ENCODE measurements at regions not wholly inside any gene's neighbourhood (a gene's known extent, or its start where the extent isn't known, plus 50 kb on each side); places are given as distances from the start of the nearest gene placed in this dataset.

DNA sequence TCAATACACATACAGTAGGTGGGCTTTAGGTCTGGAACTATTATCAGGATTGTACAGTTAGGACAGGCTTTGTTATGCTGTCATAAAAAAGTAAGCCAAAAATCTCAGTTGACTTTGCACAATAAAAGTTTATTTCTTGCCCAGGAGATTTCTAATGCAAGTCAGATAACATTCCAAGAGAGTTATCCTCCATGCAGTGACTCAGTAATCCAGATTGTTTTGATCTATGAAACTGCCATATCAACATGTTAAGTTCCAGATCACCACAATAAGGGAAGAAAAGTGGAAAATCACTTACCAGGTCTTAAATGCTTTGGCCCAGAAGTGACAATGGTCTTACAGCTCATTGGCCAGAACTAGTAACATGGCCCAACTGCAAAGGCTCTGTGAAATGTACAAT is 636.2 kb upstream of the KLF12 start (continued):
- no peak for TF ChIP-seq SAP30 (IDR thresholded peaks at IDR 0.05; ENCODE audit: insufficient read depth, insufficient replicate concordance, low read length)
